BLaER1 treated with 17β-estradiol and CSF1 and Interleukin-3, amounts not matched to agents 10 nM and 100 nM (cell line): ENCODE measurements at regions not wholly inside any gene's neighbourhood (a gene's known extent, or its start where the extent isn't known, plus 50 kb on each side); places are given as distances from the start of the nearest gene placed in this dataset.
"Not testable (repeated sequence)": the region's sequence is repeated elsewhere in the genome, so short reads cannot be mapped to it uniquely, and the experiment has no call there.

Experiments
- H3K27ac ChIP-seq, 11 experiments: shearing (Covaris generic); formaldehyde crosslinking; 2 replicates each; pipeline ENCODE4 v1.8.1; 2022
- H3K27me3 ChIP-seq, 11 experiments: shearing (Covaris generic); formaldehyde crosslinking; 2 replicates each; pipeline ENCODE4 v1.8.1; 2022
- H3K36me3 ChIP-seq, 11 experiments: shearing (Covaris generic); formaldehyde crosslinking; 2 replicates each; pipeline ENCODE4 v1.8.1; 2022
- H3K4me1 ChIP-seq, 10 experiments: shearing (Covaris generic); formaldehyde crosslinking; 2 replicates each; pipeline ENCODE4 v1.8.1; 2022
- H3K4me2 ChIP-seq, 11 experiments: shearing (Covaris generic); formaldehyde crosslinking; 2 replicates each; pipeline ENCODE4 v1.8.1; 2022
- H3K4me3 ChIP-seq, 10 experiments: shearing (Covaris generic); formaldehyde crosslinking; 2 replicates each; pipeline ENCODE4 v1.8.1; 2022
- H3K9ac ChIP-seq, 11 experiments: shearing (Covaris generic); formaldehyde crosslinking; 2 replicates each; pipeline ENCODE4 v1.8.1; 2022
- H3K9me3 ChIP-seq, 11 experiments: shearing (Covaris generic); formaldehyde crosslinking; replicated peaks in 1 of 11; 2 replicates each; pipeline ENCODE4 v1.8.1; 2022
- H4K20me1 ChIP-seq, 11 experiments: shearing (Covaris generic); formaldehyde crosslinking; 2 replicates each; pipeline ENCODE4 v1.8.1; 2022
- Cebpa-rat ChIP-seq, 11 experiments: shearing (Covaris generic); IDR thresholded peaks; 2 replicates each; pipeline ENCODE4 v1.8.1; 2022

DNA sequence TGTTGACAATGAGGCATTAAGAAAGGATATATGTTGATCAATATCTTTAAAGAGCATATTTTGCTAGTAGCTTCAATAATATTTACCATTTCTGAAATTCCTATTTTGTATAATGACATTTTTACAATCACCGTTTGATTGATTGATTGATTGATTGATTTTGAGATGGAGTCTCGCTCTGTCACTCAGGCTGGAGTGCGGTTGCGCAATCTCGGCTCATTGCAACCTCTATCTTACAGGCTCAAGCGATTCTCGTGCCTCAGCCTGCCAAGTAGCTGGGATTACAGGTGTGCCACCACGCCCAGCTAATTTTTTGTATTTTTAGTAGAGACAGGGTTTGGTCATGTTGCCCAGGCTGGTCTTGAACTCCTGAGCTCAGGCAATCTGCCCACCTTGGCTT lies 150.9 kb upstream of the TEX13D start:
- H3K9ac ChIP-seq, H3K36me3 ChIP-seq, H3K4me1 ChIP-seq, H3K4me3 ChIP-seq, H4K20me1 ChIP-seq, H3K4me2 ChIP-seq, H3K27ac ChIP-seq: not testable (repeated sequence)
- Histone ChIP-seq H3K27me3 (peaks cover 20 to 52% (median 39%) of the 10 kb centered on the region in 11 experiments), H3K9me3 (peaks cover 9 to 24% (median 15%) of the 10 kb centered on the region in 11 experiments; a peak in 19 of 22 replicates)
- peak in 9 of 11 experiments; percentile 18 to 88 (median 58); a peak in 12 of 22 replicates for TF ChIP-seq Cebpa-rat (IDR thresholded peaks at IDR 0.05)

DNA sequence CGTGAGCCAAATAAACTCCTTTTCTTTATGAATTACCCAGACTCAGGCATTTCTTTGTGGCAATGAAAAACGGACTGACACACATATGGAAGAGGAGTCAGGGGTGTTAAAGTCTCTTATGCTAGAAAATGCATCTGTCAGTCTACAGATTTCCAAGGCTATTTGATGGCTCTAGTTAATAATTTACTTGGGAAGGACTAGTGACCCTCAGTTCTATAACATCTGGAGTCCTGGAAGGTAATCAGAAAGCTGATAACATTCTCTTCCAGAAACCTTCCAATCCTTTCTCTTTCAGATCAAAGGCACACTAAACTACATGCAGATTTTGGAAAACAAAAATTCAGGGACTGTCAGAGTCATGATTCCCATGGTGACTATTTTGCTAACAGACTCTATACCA lies 142.0 kb upstream of the TEX13D start:
- H3K4me2 ChIP-seq: no peak overlapping the region
- no peaks in the 10 kb centered on the region; a peak in 1 of 22 replicates for H4K20me1 ChIP-seq
- 0 out of 22 replicates have a peak, but pooled peaks cover 0 to 4% (median 0%) of the 10 kb centered on the region in 11 experiments for H3K9me3 ChIP-seq
- H3K4me1 ChIP-seq: peaks cover 0 to 9% (median 0%) of the 10 kb centered on the region in 10 experiments; a peak in 2 of 20 replicates
- no peak overlapping the region for H3K4me3 ChIP-seq
- no peaks in the 10 kb centered on the region for H3K36me3 ChIP-seq
- no peak overlapping the region for H3K9ac ChIP-seq
- H3K27ac ChIP-seq: no peak overlapping the region
- no peak for TF ChIP-seq Cebpa-rat (IDR thresholded peaks at IDR 0.05)
- peaks cover 50 to 92% (median 82%) of the 10 kb centered on the region in 11 experiments for H3K27me3 ChIP-seq

DNA sequence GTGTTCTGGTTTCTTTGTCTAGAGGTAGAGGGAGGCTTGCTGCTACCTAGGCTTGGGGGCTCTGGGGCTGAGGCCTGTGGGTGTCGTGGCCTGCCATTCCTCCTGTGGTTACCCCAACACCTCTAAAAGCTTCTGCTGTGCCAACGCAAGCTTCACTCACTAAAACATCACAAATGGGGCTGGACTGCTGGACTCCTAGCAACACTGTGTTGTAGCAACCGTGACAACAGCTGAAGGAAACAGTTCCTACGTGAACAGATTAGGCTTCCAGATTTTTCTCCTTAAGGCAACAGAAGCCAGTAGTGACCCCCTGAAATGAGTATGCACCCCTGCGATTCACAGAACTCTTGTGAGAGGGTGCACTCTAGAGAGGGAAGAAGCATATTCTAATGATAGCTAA lies 138.3 kb upstream of the TEX13D start:
- peaks cover 0 to 9% (median 0%) of the 10 kb centered on the region in 10 experiments; a peak in 2 of 20 replicates for H3K4me1 ChIP-seq
- no peak overlapping the region for H3K4me3 ChIP-seq
- no peak overlapping the region for H3K27ac ChIP-seq
- no peaks in the 10 kb centered on the region; a peak in 1 of 22 replicates for H4K20me1 ChIP-seq
- TF ChIP-seq Cebpa-rat (IDR thresholded peaks at IDR 0.05): no peak
- H3K9ac ChIP-seq: no peak overlapping the region
- 0 out of 22 replicates have a peak overlapping the region, but pooled peaks of 1 of the 11 experiments have one; percentile 5 for H3K4me2 ChIP-seq
- no peaks in the 10 kb centered on the region for H3K36me3 ChIP-seq
- peaks cover 0 to 11% (median 0%) of the 10 kb centered on the region in 11 experiments; a peak in 2 of 22 replicates for H3K9me3 ChIP-seq
- H3K27me3 ChIP-seq: peaks cover 44 to 96% (median 88%) of the 10 kb centered on the region in 11 experiments

DNA sequence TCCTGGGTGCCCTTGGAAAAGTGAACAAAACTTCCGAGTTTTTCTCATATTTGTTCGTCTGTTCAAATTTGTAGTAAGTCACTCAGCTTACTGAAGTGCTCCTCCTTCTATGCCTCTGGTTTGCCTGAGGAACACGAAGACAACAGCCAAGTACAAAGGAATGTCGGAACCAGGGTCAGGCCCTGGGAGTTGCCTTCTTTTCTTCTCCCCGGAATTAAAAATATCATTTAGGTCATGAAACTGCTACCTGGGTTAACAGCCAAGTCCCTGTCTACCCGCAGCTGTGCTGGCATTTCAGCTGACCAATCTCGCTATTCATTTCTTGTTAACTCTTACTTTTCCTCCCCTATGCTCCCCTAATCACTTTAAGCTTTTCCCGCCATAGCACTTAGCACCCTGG lies 137.6 kb upstream of the TEX13D start:
- H3K36me3 ChIP-seq: no peaks in the 10 kb centered on the region
- H3K4me2 ChIP-seq: no peak overlapping the region
- no peak overlapping the region for H3K4me3 ChIP-seq
- H3K4me1 ChIP-seq: peaks cover 0 to 9% (median 0%) of the 10 kb centered on the region in 10 experiments; a peak in 2 of 20 replicates
- H3K27ac ChIP-seq: no peak overlapping the region
- no peaks in the 10 kb centered on the region; a peak in 1 of 22 replicates for H4K20me1 ChIP-seq
- peaks cover 0 to 11% (median 0%) of the 10 kb centered on the region in 11 experiments; a peak in 3 of 22 replicates for H3K9me3 ChIP-seq
- TF ChIP-seq Cebpa-rat (IDR thresholded peaks at IDR 0.05): no peak
- peaks cover 51 to 99% (median 89%) of the 10 kb centered on the region in 11 experiments for H3K27me3 ChIP-seq
- no peak overlapping the region for H3K9ac ChIP-seq

DNA sequence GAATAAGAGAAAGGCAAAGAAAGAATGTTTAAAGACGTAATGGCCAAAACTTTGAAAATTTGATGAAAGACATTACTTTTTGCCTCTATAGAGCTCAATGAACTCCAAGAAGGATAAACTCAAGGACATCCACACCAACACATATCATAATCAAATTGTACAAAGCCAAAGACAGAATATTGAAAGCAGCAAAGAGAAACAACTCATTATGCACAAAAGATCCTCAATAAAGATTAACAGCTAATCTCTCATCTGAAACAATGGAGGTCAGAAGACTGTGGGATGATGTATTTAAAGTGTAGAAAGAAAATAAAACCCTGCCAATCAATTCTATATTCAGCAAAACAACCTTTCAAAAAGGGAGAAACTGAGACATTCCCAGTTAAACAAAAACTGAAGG lies 129.1 kb upstream of the TEX13D start:
- no peak for TF ChIP-seq Cebpa-rat (IDR thresholded peaks at IDR 0.05)
- Histone ChIP-seq H3K4me2 (no peak overlapping the region), H4K20me1 (no peaks in the 10 kb centered on the region), H3K27me3 (peaks cover 58 to 97% (median 91%) of the 10 kb centered on the region in 11 experiments), H3K36me3 (no peaks in the 10 kb centered on the region), H3K4me1 (peaks cover 4 to 5% (median 5%) of the 10 kb centered on the region in 10 experiments; a peak in 15 of 20 replicates), H3K4me3 (no peak overlapping the region), H3K9me3 (peaks cover 10 to 42% (median 25%) of the 10 kb centered on the region in 11 experiments), H3K9ac (no peak overlapping the region), H3K27ac (no peak overlapping the region)

DNA sequence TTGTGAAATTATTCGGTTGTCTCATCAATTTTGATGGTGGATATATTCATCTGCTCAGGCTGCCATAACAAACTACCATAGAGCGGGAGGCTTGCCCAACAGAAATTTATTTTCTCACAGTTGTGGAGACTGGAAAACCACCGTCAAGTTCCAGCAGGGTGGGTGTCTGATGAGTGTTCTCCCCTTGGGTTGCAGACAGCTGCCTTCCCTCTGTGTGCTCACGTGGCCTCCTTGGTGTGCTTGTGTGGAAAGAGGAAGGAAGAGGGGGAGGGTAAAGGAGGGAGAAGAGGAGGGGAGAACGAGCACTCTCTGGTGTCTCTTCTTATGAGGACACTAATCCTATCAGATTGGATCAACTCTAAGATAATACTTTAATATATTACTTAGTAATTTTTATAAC lies 123.8 kb upstream of the TEX13D start:
- H3K36me3 ChIP-seq: no peaks in the 10 kb centered on the region
- peak in 2 of 11 experiments; percentile 52 to 70; a peak in 3 of 22 replicates for TF ChIP-seq Cebpa-rat (IDR thresholded peaks at IDR 0.05)
- H3K4me2 ChIP-seq: peak overlapping the region; percentile 22 to 64 (median 41); a peak in 19 of 22 replicates
- peak overlapping the region in 9 of 11 experiments; percentile 16 to 78 (median 75); a peak in 18 of 22 replicates for H3K27ac ChIP-seq
- H3K4me3 ChIP-seq: no peak overlapping the region; a peak in 1 of 20 replicates
- peaks cover 20 to 29% (median 26%) of the 10 kb centered on the region in 10 experiments; a peak in 19 of 20 replicates for H3K4me1 ChIP-seq
- H3K9ac ChIP-seq: peak overlapping the region in 4 of 11 experiments; percentile 16 to 51 (median 32); a peak in 3 of 22 replicates
- H3K27me3 ChIP-seq: peaks cover 46 to 86% (median 69%) of the 10 kb centered on the region in 11 experiments
- H3K9me3 ChIP-seq: peaks cover 0 to 21% (median 11%) of the 10 kb centered on the region in 11 experiments; a peak in 14 of 22 replicates
- no peaks in the 10 kb centered on the region for H4K20me1 ChIP-seq

DNA sequence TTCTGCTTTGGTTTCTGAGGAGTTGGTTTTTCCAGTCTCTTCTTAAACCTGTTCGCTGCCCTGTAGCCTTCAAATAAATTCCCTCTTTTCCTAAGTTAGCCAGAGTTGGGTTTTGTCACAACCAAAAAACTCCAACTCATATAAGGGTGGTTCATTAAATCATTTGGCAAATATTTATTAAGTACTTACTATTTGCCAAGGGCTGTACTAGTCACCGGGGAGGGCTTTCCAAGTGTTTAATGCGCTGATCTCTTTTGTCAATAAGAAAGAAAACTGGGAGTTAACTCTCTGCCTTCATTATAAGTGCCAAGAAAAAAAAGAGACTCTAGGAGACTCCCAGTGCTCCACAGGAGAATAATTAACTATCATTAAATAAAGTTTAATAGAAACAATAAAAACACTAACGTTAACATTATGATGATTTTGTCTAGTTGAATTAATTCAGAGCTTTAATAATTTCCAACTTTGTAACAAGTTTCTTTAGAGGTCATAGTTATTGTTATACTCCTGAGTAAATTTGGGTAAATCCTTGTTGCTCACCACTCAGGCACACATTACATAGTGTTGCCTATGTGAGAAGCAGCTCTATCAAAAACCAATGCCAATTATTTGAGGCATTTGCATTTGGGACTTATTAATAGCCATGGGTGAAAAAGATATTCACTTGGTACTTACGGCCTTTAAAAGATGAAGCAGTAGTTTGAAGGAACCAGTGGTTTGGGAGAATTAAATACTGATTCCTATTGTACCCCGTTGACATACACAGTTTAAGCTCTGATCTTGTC lies 122.5 kb upstream of the TEX13D start:
- peaks cover 0 to 10% (median 7%) of the 10 kb centered on the region in 11 experiments; a peak in 7 of 22 replicates for H3K9me3 ChIP-seq
- no peaks in the 10 kb centered on the region for H3K36me3 ChIP-seq
- H3K4me2 ChIP-seq: no peak overlapping the region
- no peak overlapping the region for H3K9ac ChIP-seq
- no peaks in the 10 kb centered on the region for H4K20me1 ChIP-seq
- TF ChIP-seq Cebpa-rat (IDR thresholded peaks at IDR 0.05): no peak
- H3K27ac ChIP-seq: peak overlapping the region in 6 of 11 experiments; percentile 27 to 61 (median 50); a peak in 13 of 22 replicates
- no peak overlapping the region for H3K4me3 ChIP-seq
- peaks cover 36 to 86% (median 68%) of the 10 kb centered on the region in 11 experiments for H3K27me3 ChIP-seq
- H3K4me1 ChIP-seq: peaks cover 20 to 34% (median 31%) of the 10 kb centered on the region in 10 experiments; a peak in 19 of 20 replicates

DNA sequence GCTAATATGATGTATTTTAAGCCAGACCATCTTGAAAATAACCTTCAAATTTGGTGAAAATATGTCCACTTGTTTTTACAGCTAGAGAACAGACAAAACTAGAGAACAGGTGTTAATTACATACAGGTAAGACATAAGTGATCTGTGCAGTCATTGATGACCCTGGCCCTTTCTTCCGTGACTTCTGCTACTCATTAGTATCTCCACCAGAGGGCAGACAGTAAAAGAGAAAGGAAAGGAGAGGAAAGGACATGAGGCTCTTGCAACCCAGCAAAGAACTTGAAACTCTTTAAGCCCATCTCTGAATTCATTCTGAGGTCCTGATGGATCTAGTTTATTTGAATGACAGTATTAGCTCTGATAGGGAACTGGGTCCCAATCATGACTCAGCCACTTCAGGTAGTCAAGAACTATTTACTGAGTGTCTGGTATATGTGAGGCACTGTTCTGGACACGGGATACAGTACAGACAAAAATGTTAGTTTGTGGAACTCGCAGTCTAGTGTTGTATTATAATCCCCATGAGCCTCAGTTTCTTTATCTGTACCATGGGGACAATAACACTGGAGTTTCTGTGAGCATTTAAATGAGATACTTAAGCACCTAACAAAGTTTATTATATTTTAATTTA lies 121.0 kb upstream of the TEX13D start:
- Histone ChIP-seq H3K27me3 (peaks cover 41 to 86% (median 69%) of the 10 kb centered on the region in 11 experiments), H3K36me3 (no peaks in the 10 kb centered on the region), H3K4me3 (no peak overlapping the region), H3K4me2 (no peak overlapping the region), H3K9me3 (0 out of 22 replicates have a peak, but pooled peaks cover 0 to under 1% (median 0%) of the 10 kb centered on the region in 11 experiments), H4K20me1 (no peaks in the 10 kb centered on the region; a peak in 1 of 22 replicates), H3K9ac (no peak overlapping the region), H3K27ac (peak overlapping the region in 6 of 11 experiments; percentile 20 to 36 (median 32); a peak in 6 of 22 replicates), H3K4me1 (peaks cover 29 to 49% (median 41%) of the 10 kb centered on the region in 10 experiments)
- no peak for TF ChIP-seq Cebpa-rat (IDR thresholded peaks at IDR 0.05)
